Transverse colon (tissue), 4 donors: ENCODE measurements at regions not wholly inside any gene's neighbourhood (a gene's known extent, or its start where the extent isn't known, plus 50 kb on each side); places are given as distances from the start of the nearest gene placed in this dataset.

Experiments used
- EP300 ChIP-seq: sonication (generic); formaldehyde crosslinking; IDR thresholded peaks from one replicate; pipeline ENCODE4 v1.6.1; 2017; ENCODE audit warnings: antibody characterized with exemption, low read depth
- POLR2A ChIP-seq: fragments of 450-650 bp; IDR thresholded peaks from one replicate; pipeline ENCODE4 v1.6.1; 2016; ENCODE audit warnings: antibody characterized with exemption, mild to moderate bottlenecking, moderate library complexity
- POLR2AphosphoS5 ChIP-seq, 3 donors: sonication (generic); formaldehyde crosslinking; IDR thresholded peaks; one replicate each; pipeline ENCODE4 v1.6.1; 2016; ENCODE audit warnings: antibody characterized with exemption in 3 of 3
- TF ChIP-seq, protein P1 (sequence below), 5 experiments: fragments of 200-600 bp in 3 of 5; fragments of 450-650 bp in 2 of 5; sonication (generic) in 3 of 5; IDR thresholded peaks; 1 replicate in 2 of 5; 2 replicates in 3 of 5; pipeline ENCODE4 v1.5.1; 2016 to 2017; ENCODE audit warnings: antibody characterized with exemption in 5 of 5, inconsistent platforms in 3 of 5, mild to moderate bottlenecking in 2 of 5, moderate library complexity in 1 of 5

DNA sequence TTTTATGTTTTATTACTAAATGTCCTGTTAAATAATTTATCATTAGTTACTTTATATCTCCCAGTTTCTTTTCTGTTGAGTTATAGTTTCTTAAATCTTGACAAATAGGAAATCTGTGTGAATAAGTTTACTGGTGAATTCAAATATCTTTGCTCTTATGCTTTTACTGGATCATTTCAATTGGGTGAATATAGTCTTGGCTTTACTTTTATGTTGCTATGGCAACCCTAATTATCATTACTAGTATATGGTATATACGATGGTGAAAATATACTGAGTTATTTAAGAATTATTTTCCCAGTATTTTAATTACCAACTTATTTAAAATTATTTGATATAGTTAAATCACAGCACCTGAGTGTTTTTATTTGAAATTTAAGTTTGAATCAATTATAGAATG, 363.0 kb downstream of the CDH10 start:
- TF ChIP-seq POLR2AphosphoS5 (IDR thresholded peaks at IDR 0.05) = no peak
- TF ChIP-seq, protein P1, sequence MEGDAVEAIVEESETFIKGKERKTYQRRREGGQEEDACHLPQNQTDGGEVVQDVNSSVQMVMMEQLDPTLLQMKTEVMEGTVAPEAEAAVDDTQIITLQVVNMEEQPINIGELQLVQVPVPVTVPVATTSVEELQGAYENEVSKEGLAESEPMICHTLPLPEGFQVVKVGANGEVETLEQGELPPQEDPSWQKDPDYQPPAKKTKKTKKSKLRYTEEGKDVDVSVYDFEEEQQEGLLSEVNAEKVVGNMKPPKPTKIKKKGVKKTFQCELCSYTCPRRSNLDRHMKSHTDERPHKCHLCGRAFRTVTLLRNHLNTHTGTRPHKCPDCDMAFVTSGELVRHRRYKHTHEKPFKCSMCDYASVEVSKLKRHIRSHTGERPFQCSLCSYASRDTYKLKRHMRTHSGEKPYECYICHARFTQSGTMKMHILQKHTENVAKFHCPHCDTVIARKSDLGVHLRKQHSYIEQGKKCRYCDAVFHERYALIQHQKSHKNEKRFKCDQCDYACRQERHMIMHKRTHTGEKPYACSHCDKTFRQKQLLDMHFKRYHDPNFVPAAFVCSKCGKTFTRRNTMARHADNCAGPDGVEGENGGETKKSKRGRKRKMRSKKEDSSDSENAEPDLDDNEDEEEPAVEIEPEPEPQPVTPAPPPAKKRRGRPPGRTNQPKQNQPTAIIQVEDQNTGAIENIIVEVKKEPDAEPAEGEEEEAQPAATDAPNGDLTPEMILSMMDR (IDR thresholded peaks at IDR 0.05) = no peak
- TF ChIP-seq EP300 = no peak
- TF ChIP-seq POLR2A = no peak
